ENCODE measurements at regions not wholly inside any gene's neighbourhood (a gene's known extent, or its start where the extent isn't known, plus 50 kb on each side); places are given as distances from the start of the nearest gene placed in this dataset.
"Not testable (repeated sequence)": the region's sequence is repeated elsewhere in the genome, so short reads cannot be mapped to it uniquely, and the experiment has no call there.

GRCh38 chr13:60280524-60280923, 116.5 kb upstream of the TDRD3 start:
- TF ChIP-seq CTCF (conservative IDR thresholded peaks at IDR 0.05 in 1 of 2, IDR thresholded peaks at IDR 0.05 in 1 of 2; ENCODE audit: low read depth in 1 of 2, low read length in 2 of 2); EZH2 (IDR thresholded peaks at IDR 0.05; ENCODE audit: low read length, missing control alignments): not testable (repeated sequence)
